GM21528 (cell line): ENCODE measurements at regions not wholly inside any gene's neighbourhood (a gene's known extent, or its start where the extent isn't known, plus 50 kb on each side); places are given as distances from the start of the nearest gene placed in this dataset.
A peak's percentile ranks its signal among the peaks of the same experiment; 100 is the strongest.

Experiments
- ATAC-seq: cut with Tn5 transposase; IDR thresholded peaks from one replicate; pipeline ENCODE4 v1.9.1; 2021; ENCODE audit warnings: mild to moderate bottlenecking, moderate library complexity; ENCODE audit not compliant: unreplicated experiment, low FRiP score

DNA sequence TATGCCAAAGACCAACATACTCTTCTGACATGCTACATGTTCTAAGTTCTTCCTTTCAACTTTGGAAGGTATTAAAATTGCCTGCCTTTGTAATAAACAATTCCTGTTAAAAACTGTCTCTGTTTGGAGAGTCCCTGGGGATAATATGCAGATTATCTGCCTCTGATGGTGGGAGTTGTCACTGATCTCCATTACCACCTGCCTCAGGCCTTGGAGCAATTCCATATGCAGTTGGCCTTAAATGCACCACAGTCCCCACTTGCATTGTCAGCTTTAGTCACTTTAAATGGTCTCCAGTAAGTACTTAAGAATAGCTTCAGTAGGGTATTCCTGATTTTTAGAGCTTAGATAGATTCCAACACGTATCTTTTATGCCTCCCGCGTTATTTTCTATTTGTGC, 121.1 kb upstream of the GOLIM4 start:
- ATAC-seq, result no peak

DNA sequence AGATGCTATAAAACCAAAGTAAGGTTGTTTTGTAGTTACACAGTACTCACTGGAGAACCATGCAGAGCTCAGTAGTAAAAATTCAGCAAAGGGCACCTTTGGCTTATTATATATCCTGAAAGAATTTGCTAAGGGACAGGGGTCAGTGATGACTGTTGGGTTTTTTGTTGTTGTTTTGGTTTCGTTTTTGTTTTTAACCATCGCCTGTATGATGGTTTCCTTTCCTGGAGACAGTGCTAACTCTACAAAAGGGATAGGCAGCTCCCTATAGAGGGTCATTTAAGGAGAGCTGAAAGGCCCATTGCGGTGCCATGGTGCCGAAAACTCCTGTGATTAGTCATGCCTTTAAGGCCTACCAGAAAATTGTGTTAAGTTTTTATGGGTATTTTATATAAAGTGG, 118.2 kb upstream of the GOLIM4 start:
- ATAC-seq, result peak; percentile 93

GRCh38 chr3:168212664-168213285, 117.1 kb upstream of the GOLIM4 start:
- ATAC-seq, result no peak

GRCh38 chr3:168205451-168205850, 109.7 kb upstream of the GOLIM4 start:
- ATAC-seq, result no peak

GRCh38 chr3:168197162-168197561, 101.4 kb upstream of the GOLIM4 start:
- ATAC-seq, result no peak

GRCh38 chr3:168191856-168192255, 96.1 kb upstream of the GOLIM4 start:
- ATAC-seq, result no peak

DNA sequence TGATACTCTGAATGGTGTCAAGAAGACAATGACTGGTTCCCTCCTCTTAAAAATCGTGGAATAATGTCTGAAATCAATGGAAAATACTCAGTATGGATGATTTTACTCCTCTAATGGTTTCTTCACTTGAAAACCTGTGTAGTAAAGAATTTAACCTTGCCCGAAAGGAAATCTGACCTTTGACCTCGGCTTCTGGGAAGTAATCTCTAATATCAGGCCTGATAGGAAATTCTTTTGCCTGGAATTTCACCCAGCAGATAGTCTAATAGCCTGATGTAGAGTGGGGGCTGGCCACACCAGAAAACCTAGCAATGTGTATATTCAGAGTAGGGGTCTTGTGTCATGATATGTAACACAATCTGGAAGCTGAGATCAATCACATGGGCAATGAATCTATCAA, 91.5 kb upstream of the GOLIM4 start:
- no peak for ATAC-seq

- ATAC-seq, result no peak
Observed at GRCh38 chr3:168186293-168186983, 90.7 kb upstream of the GOLIM4 start.

DNA sequence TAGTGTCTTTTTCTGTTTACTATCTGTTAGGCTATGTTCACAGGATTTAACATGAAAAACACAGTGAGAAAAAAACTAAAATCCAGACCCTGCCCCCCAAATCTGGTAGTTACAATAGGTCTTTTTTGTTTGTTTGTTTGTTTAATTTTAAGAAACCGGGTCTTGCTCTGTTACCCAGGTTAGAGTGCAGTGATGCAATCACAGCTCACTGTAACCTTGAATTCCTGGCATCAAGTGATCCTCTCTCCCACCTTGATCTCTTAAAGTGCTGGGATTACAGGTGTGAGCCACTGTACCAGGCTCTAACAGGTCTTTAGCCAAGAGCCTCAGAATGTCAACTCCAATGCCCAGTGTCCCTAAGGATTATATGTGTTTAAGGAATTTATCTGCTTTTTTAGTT, 88.0 kb upstream of the GOLIM4 start:
- no peak for ATAC-seq

- ATAC-seq, result no peak
Observed at GRCh38 chr3:168168743-168169142, 73.0 kb upstream of the GOLIM4 start.

DNA sequence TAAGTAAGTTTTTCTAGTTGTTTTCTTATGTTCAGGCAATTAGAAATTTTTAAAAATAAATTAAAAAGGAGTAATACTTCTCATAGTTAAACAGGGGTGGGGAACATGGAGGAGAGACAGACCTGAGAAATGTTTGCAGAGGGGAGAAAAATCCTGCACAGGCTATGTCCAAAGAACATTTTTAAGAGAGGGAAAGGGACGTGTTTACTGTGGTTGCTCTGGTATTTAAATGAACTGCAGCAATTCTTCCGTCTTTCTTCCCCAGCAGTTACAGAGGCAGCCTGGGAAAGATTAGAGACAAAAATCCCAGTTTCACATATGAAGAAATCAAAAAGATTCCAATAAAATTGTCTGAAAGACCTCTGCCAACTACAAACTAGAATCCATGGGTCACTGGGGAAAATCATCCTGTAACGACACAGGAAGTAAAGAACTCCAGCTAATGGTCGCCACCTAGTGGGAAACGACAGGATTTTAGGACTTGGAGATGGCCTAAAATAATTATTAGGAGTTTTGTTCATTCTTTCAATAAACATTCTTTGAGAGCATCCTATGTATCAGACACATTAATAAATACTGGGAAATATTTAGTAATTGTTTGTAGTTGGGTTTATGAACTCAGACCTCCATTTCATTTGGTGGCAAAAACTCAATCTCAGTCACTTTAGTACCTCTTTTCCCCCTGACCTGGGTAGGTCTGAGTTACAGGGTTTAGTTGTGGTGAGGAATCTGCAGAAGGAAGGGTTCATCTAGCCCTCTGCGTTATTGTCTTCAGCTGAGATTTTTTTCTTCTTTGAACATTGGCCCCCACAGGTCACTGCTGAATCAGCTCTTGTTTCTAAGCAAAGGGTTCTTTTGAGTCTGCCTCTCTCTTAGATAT, 69.9 kb upstream of the GOLIM4 start:
- ATAC-seq, result peak; percentile 86

GRCh38 chr3:168162172-168162571, 66.4 kb upstream of the GOLIM4 start:
- no peak for ATAC-seq

DNA sequence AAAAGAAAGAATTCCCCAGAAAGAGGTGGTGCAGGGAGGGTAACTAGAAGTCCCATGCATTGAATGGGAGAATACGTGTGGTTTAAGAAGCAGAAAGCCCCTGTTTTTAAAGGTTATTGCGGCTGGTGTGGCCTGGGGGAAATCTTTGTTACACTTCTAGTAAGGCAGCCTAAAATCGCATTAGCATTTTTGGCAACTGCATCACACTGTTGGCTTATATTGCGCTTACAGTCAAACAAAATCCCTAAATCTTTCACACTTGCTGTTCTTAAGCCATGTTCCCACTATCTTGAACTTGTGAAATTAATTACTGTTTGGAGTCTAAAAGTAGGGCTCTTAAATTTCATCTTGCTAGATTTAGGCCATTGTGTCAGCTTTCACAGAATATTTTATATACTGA, 66.0 kb upstream of the GOLIM4 start:
- no peak for ATAC-seq

DNA sequence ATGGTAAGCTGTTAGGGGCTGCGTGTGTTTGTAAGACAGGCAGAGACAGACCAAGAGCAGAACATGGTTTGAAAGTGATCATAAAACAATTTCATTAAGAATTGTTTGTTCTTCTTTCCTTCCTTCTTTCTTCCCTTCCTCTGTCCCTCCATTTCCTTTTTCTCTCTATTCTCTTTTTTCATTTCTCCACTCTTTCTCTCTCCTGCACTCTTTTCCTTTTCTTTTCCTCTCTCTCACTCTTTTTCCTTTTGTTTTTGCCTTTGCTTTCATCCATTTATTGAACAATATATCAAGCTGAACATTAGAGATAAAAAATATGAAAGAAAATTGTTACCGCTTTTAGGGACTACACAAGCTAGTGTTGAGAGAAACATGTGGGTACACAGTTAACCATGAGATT, 62.2 kb upstream of the GOLIM4 start:
- ATAC-seq, result no peak

DNA sequence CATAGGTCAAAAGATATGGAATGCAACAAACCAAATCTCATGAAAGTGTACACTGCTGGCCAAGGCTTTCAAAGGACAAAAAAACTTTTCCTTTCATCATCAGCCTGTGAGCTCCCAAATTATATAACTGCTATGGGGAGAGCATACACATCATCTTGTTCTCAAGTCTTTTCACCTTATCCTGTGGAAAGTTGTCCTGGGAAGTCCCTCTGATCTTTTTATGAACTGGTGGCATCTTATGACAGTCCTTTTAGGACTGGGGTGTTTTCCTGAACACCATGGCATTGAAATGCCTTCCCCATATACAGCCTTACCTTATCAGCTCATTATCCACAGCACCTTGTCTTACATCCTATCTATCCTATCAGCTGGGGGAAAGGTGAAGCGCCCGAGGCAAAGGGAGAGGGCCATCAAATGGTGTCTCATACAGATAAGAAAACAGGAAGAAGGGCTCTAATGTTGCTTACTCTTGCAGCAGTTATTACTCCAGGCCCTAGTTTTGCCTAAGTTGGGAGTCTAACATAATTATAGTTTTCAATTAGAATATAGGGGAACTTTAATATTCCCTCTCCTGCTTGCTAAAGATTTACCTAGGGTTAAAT, 61.5 kb upstream of the GOLIM4 start:
- ATAC-seq, result no peak

GRCh38 chr3:168156479-168156878, 60.8 kb upstream of the GOLIM4 start:
- no peak for ATAC-seq

- ATAC-seq, result no peak
Observed at GRCh38 chr3:168155303-168155702, 59.6 kb upstream of the GOLIM4 start.

GRCh38 chr3:168154089-168154488, 58.4 kb upstream of the GOLIM4 start:
- ATAC-seq, result no peak

DNA sequence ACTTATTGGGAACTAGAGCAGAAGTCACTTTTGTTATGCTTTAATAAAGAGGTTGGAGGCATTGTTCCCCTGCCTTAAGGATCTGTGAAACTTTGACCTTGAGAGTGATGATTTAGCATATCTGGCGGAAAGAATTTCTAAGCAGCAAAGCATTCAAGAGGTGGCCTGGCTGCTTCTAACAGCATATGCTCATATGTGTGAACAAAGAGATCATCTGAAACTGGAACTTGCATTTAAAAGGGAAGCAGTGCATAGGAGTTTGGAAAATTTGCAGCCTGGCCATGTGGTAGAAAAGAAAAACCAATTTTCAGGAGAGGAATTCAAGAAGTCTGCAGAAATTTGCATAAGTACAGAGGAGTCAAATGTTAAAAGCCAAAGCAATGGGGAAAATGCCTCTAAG, 56.4 kb upstream of the GOLIM4 start:
- ATAC-seq, result no peak
